DND-41 (cell line): ENCODE measurements at regions not wholly inside any gene's neighbourhood (a gene's known extent, or its start where the extent isn't known, plus 50 kb on each side); places are given as distances from the start of the nearest gene placed in this dataset.

Source experiments
- ATAC-seq: fragments of 200-7000 bp; cut with Tn5 transposase; 3 replicates; pipeline ENCODE4 v1.9.1; 2021; ENCODE audit warnings: low read depth; ENCODE audit not compliant: insufficient read depth
- DNase-seq: peaks from one replicate; pipeline ENCODE4 v3.0.0-alpha.2; 2020
- H2AFZ ChIP-seq: 2 replicates; pipeline ENCODE4 v1.6.0; 2012; ENCODE audit warnings: low read depth, low read length
- H3K27ac ChIP-seq: 2 replicates; pipeline ENCODE4 v1.5.1; 2012; ENCODE audit warnings: low read length, inconsistent platforms
- H3K27me3 ChIP-seq: fragments of 200-600 bp; sonication (generic); 2 replicates; pipeline ENCODE4 v1.6.0; 2012; ENCODE audit warnings: low read length, mild to moderate bottlenecking, inconsistent platforms; ENCODE audit not compliant: insufficient read depth, poor library complexity
- H3K36me3 ChIP-seq: 2 replicates; pipeline ENCODE4 v1.5.1; 2012; ENCODE audit warnings: low read length, inconsistent platforms; ENCODE audit not compliant: insufficient read depth
- H3K4me1 ChIP-seq: 2 replicates; pipeline ENCODE4 v1.5.1; 2012; ENCODE audit warnings: mild to moderate bottlenecking, low read length; ENCODE audit not compliant: insufficient read depth
- H3K4me2 ChIP-seq: 2 replicates; pipeline ENCODE4 v1.6.0; 2012; ENCODE audit warnings: mild to moderate bottlenecking, moderate library complexity, low read length, inconsistent platforms; ENCODE audit not compliant: insufficient read depth
- H3K4me3 ChIP-seq, 2 experiments: fragments of 200-600 bp in 1 of 2; shearing (Covaris generic) in 1 of 2; 2 replicates each; pipeline ENCODE4 v1.5.1; 2012 to 2016; ENCODE audit warnings: inconsistent platforms in 2 of 2, low read length in 2 of 2, mild to moderate bottlenecking in 2 of 2, low read depth in 1 of 2, moderate library complexity in 1 of 2
- H3K79me2 ChIP-seq: 2 replicates; pipeline ENCODE4 v1.6.0; 2012; ENCODE audit warnings: low read length, inconsistent platforms; ENCODE audit not compliant: insufficient read depth
- H3K9ac ChIP-seq: 2 replicates; pipeline ENCODE4 v1.6.0; 2012; ENCODE audit warnings: low read depth, mild to moderate bottlenecking, inconsistent platforms, low read length, moderate library complexity
- H3K9me3 ChIP-seq: 2 replicates; pipeline ENCODE4 v1.5.1; 2012; ENCODE audit warnings: low read length, moderate library complexity, mild to moderate bottlenecking, inconsistent platforms; ENCODE audit not compliant: insufficient read depth, severe bottlenecking
- H4K20me1 ChIP-seq: 2 replicates; pipeline ENCODE4 v1.6.0; 2012; ENCODE audit warnings: low read length; ENCODE audit not compliant: insufficient read depth
- CTCF ChIP-seq: IDR thresholded peaks from 2 replicates; pipeline ENCODE4 v1.5.1; 2012; ENCODE audit warnings: borderline replicate concordance, low read length, moderate library complexity, mild to moderate bottlenecking; ENCODE audit not compliant: poor library complexity, severe bottlenecking; ENCODE audit errors: extremely low read depth
- EZH2 ChIP-seq: IDR thresholded peaks from 3 replicates; pipeline ENCODE4 v1.6.1; 2012; ENCODE audit warnings: borderline replicate concordance, low read depth, mild to moderate bottlenecking, moderate library complexity, low read length, inconsistent platforms; ENCODE audit not compliant: severe bottlenecking

- H3K9me3 ChIP-seq, result no peaks in the 10 kb centered on the region
- no peaks in the 10 kb centered on the region for H3K27me3 ChIP-seq
- no peak overlapping the region for H3K4me3 ChIP-seq
- H3K4me1 ChIP-seq, result no peaks in the 10 kb centered on the region
- H3K79me2 ChIP-seq, result no peaks in the 10 kb centered on the region
- no peak overlapping the region for H3K27ac ChIP-seq
- no peak overlapping the region for H3K9ac ChIP-seq
- H3K4me2 ChIP-seq, result no peak overlapping the region
- H3K36me3 ChIP-seq, result no peaks in the 10 kb centered on the region
- peak overlapping the region; percentile 34; the same call in 1 of the 2 replicates for H2AFZ ChIP-seq
- DNase-seq (no peak), ATAC-seq (no peak)
- H4K20me1 ChIP-seq, result no peaks in the 10 kb centered on the region
- TF ChIP-seq CTCF, result no peak
Measured at GRCh38 chr4:96685691-96686090, 845.8 kb downstream of the PDHA2 start.

GRCh38 chr4:96691521-96691920 lies 851.6 kb downstream of the PDHA2 start:
- Histone ChIP-seq H3K4me2 (no peak overlapping the region), H3K4me3 (no peak overlapping the region), H4K20me1 (no peaks in the 10 kb centered on the region), H3K27ac (no peak overlapping the region), H3K27me3 (no peaks in the 10 kb centered on the region), H2AFZ (no peak overlapping the region; the same call in 1 of the 2 replicates), H3K4me1 (no peaks in the 10 kb centered on the region), H3K9ac (no peak overlapping the region), H3K9me3 (no peaks in the 10 kb centered on the region), H3K36me3 (no peaks in the 10 kb centered on the region), H3K79me2 (no peaks in the 10 kb centered on the region)
- DNase-seq, result no peak
- ATAC-seq, result no peak
- no peak for TF ChIP-seq CTCF
- TF ChIP-seq EZH2, result no peak

- H3K4me3 ChIP-seq, result no peak overlapping the region
- DNase-seq (no peak), ATAC-seq (no peak)
- no peaks in the 10 kb centered on the region for H4K20me1 ChIP-seq
- H3K79me2 ChIP-seq, result no peaks in the 10 kb centered on the region
- H3K36me3 ChIP-seq, result no peaks in the 10 kb centered on the region
- H3K9ac ChIP-seq, result no peak overlapping the region
- no peaks in the 10 kb centered on the region for H3K27me3 ChIP-seq
- no peaks in the 10 kb centered on the region for H3K4me1 ChIP-seq
- H3K27ac ChIP-seq, result no peak overlapping the region
- H3K9me3 ChIP-seq, result no peaks in the 10 kb centered on the region
- no peak overlapping the region for H2AFZ ChIP-seq
- H3K4me2 ChIP-seq, result no peak overlapping the region
- TF ChIP-seq CTCF (no peak), EZH2 (no peak)
Measured at GRCh38 chr4:96698831-96699230, 858.9 kb downstream of the PDHA2 start.

GRCh38 chr4:96703265-96703664 lies 863.4 kb downstream of the PDHA2 start:
- no peaks in the 10 kb centered on the region for H3K9me3 ChIP-seq
- no peaks in the 10 kb centered on the region for H3K27me3 ChIP-seq
- no peaks in the 10 kb centered on the region for H3K4me1 ChIP-seq
- H3K27ac ChIP-seq, result no peak overlapping the region
- no peak overlapping the region for H2AFZ ChIP-seq
- H4K20me1 ChIP-seq, result no peaks in the 10 kb centered on the region
- no peak for TF ChIP-seq CTCF
- no peak for TF ChIP-seq EZH2
- no peaks in the 10 kb centered on the region for H3K79me2 ChIP-seq
- H3K36me3 ChIP-seq, result no peaks in the 10 kb centered on the region
- H3K9ac ChIP-seq, result no peak overlapping the region
- DNase-seq (no peak), ATAC-seq (no peak)
- no peak overlapping the region for H3K4me2 ChIP-seq
- no peak overlapping the region for H3K4me3 ChIP-seq
